HL-60 (cell line): ENCODE measurements at regions not wholly inside any gene's neighbourhood (a gene's known extent, or its start where the extent isn't known, plus 50 kb on each side); places are given as distances from the start of the nearest gene placed in this dataset.

Experiments used
- POLR2AphosphoS5 ChIP-seq: IDR thresholded peaks from 2 replicates; pipeline ENCODE4 v1.6.1; 2012; ENCODE audit warnings: low read depth
- TF ChIP-seq, protein P1 (sequence below): IDR thresholded peaks from one replicate; pipeline ENCODE4 v1.5.1; 2011; ENCODE audit warnings: low read length, control low read depth, inconsistent platforms; ENCODE audit not compliant: insufficient read depth
- TF ChIP-seq, protein P2 (sequence below): IDR thresholded peaks from 2 replicates; pipeline ENCODE4 v1.6.1; 2012; ENCODE audit warnings: low read depth; ENCODE audit not compliant: insufficient replicate concordance

DNA sequence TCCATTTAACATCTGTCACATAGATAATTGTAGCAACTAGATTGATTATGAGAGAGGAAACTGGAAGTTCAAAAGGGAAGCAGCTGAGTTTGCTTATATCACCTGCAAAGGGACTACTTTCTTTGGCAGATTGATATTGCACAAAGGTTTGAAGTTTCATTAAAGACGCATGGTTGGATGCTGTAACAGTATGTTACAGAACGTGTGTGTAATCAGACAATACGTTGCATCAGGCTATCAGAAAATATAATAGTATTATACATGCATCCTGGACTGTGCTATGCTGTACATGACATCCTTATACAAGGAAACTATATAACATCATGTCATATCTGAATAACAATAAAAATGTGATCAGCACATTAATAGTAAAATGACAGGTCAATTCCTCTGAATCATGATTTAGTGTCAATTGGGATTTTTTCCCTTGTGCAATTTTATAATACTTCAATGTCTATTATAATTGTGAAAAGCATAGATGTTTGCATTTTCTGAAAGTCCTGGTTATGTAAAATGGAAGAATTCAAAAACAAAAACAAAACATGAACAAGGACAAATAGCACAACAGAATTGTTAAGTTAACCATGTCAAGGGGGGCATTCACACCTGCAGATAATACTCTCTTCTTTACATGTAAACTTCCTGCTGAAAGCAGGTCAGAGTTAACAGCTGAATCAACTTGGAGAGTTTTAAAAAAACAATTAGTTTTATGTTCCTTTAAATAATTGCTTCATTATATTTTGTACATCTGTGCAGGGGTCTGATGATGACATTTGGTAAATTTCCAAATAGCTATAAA is 283.2 kb upstream of the KCNH8 start:
- no peak for TF ChIP-seq POLR2AphosphoS5
- TF ChIP-seq, protein P1, sequence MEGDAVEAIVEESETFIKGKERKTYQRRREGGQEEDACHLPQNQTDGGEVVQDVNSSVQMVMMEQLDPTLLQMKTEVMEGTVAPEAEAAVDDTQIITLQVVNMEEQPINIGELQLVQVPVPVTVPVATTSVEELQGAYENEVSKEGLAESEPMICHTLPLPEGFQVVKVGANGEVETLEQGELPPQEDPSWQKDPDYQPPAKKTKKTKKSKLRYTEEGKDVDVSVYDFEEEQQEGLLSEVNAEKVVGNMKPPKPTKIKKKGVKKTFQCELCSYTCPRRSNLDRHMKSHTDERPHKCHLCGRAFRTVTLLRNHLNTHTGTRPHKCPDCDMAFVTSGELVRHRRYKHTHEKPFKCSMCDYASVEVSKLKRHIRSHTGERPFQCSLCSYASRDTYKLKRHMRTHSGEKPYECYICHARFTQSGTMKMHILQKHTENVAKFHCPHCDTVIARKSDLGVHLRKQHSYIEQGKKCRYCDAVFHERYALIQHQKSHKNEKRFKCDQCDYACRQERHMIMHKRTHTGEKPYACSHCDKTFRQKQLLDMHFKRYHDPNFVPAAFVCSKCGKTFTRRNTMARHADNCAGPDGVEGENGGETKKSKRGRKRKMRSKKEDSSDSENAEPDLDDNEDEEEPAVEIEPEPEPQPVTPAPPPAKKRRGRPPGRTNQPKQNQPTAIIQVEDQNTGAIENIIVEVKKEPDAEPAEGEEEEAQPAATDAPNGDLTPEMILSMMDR = no peak
- TF ChIP-seq, protein P2, sequence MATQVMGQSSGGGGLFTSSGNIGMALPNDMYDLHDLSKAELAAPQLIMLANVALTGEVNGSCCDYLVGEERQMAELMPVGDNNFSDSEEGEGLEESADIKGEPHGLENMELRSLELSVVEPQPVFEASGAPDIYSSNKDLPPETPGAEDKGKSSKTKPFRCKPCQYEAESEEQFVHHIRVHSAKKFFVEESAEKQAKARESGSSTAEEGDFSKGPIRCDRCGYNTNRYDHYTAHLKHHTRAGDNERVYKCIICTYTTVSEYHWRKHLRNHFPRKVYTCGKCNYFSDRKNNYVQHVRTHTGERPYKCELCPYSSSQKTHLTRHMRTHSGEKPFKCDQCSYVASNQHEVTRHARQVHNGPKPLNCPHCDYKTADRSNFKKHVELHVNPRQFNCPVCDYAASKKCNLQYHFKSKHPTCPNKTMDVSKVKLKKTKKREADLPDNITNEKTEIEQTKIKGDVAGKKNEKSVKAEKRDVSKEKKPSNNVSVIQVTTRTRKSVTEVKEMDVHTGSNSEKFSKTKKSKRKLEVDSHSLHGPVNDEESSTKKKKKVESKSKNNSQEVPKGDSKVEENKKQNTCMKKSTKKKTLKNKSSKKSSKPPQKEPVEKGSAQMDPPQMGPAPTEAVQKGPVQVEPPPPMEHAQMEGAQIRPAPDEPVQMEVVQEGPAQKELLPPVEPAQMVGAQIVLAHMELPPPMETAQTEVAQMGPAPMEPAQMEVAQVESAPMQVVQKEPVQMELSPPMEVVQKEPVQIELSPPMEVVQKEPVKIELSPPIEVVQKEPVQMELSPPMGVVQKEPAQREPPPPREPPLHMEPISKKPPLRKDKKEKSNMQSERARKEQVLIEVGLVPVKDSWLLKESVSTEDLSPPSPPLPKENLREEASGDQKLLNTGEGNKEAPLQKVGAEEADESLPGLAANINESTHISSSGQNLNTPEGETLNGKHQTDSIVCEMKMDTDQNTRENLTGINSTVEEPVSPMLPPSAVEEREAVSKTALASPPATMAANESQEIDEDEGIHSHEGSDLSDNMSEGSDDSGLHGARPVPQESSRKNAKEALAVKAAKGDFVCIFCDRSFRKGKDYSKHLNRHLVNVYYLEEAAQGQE = no peak
